Endothelial cell of umbilical vein (primary cell): ENCODE measurements at regions not wholly inside any gene's neighbourhood (a gene's known extent, or its start where the extent isn't known, plus 50 kb on each side); places are given as distances from the start of the nearest gene placed in this dataset.

Source experiments
- BruUV-seq: library from RNA; stranded (reverse); fragments of 400-500 nt; replicated peaks from 2 replicates; lab custom pipeline; 2021; lab: Mats Ljungman, UMichigan
- CTCF ChIA-PET: fragments of 300-600, 350-600 bp; sonication (Branson Sonifier 250); formaldehyde crosslinking; loops from one replicate; lab custom pipeline; 2021; ENCODE audit warnings: antibody characterized with exemption, inconsistent platforms; lab: Charles Lee
- POLR2A ChIA-PET: fragments of 300-600, 350-600 bp; sonication (Branson Sonifier 250); formaldehyde crosslinking; loops from one replicate; lab custom pipeline; 2021; ENCODE audit warnings: antibody characterized with exemption, inconsistent platforms; lab: Charles Lee
- DNase-seq: peaks from one replicate; pipeline ENCODE4 v3.0.0-alpha.2; 2011; ENCODE audit warnings: low read depth, low spot score
- FAIRE-seq: peaks from 2 replicates; lab custom pipeline; 2011; peaks lifted over from hg19 to GRCh38; lab: Jason Lieb, UNC
- H2AFZ ChIP-seq: 2 replicates; pipeline ENCODE4 v1.6.0; 2012; ENCODE audit warnings: low read depth, low read length, control low read depth, inconsistent platforms
- H3K27ac ChIP-seq: 2 replicates; pipeline ENCODE4 v1.5.1; 2011; ENCODE audit warnings: low read depth, mild to moderate bottlenecking, control low read depth, low read length, moderate library complexity; ENCODE audit not compliant: insufficient read depth
- H3K27me3 ChIP-seq, 2 experiments: 2 replicates each; pipeline versions ENCODE4 v1.6.0 to v1.6.1; 2011; ENCODE audit warnings: low read length in 2 of 2, mixed read lengths in 1 of 2; ENCODE audit not compliant: control insufficient read depth in 2 of 2, insufficient read depth in 2 of 2
- H3K36me3 ChIP-seq, 2 experiments: 2 replicates in 1 of 2; 3 replicates in 1 of 2; pipeline ENCODE4 v1.5.1; 2011; ENCODE audit warnings: low read length in 2 of 2, mild to moderate bottlenecking in 1 of 2, moderate library complexity in 1 of 2; ENCODE audit not compliant: control insufficient read depth in 2 of 2, insufficient read depth in 2 of 2; ENCODE audit errors: extremely low read depth in 1 of 2
- H3K4me1 ChIP-seq: 3 replicates; pipeline ENCODE4 v1.5.1; 2011; ENCODE audit warnings: mild to moderate bottlenecking, low read length; ENCODE audit not compliant: control insufficient read depth, insufficient read depth; ENCODE audit errors: extremely low read depth
- H3K4me2 ChIP-seq: 2 replicates; pipeline ENCODE4 v1.6.1; 2011; ENCODE audit warnings: low read length, control low read depth, mixed read lengths; ENCODE audit not compliant: insufficient read depth
- H3K4me3 ChIP-seq, 3 experiments: fragments of 200-600 bp in 1 of 3; sonication (generic), shearing (Covaris generic) in 1 of 3; replicated peaks in 1 of 3; 2 replicates each; pipeline ENCODE4 v1.5.1; 2011 to 2016; ENCODE audit warnings: control low read depth in 3 of 3, low read length in 3 of 3, mild to moderate bottlenecking in 2 of 3, inconsistent platforms in 1 of 3, low read depth in 1 of 3, moderate library complexity in 1 of 3; ENCODE audit not compliant: insufficient read depth in 1 of 3
- H3K79me2 ChIP-seq: 2 replicates; pipeline ENCODE4 v1.6.0; 2012; ENCODE audit warnings: low read length, inconsistent platforms; ENCODE audit not compliant: control insufficient read depth, insufficient read depth
- H3K9ac ChIP-seq: replicated peaks from 2 replicates; pipeline ENCODE3; 2011; ENCODE audit warnings: low read length, control low read depth; ENCODE audit not compliant: insufficient read depth; ENCODE audit errors: extremely low read depth
- H3K9me1 ChIP-seq: replicated peaks from 3 replicates; pipeline ENCODE4 v1.6.0; 2011; ENCODE audit warnings: mild to moderate bottlenecking, low read length; ENCODE audit not compliant: control insufficient read depth, insufficient read depth; ENCODE audit errors: extremely low read depth
- H3K9me3 ChIP-seq: replicated peaks from 2 replicates; pipeline ENCODE4 v1.5.1; 2012; ENCODE audit warnings: low read length, inconsistent platforms; ENCODE audit not compliant: control insufficient read depth, insufficient read depth
- H4K20me1 ChIP-seq: replicated peaks from 2 replicates; pipeline ENCODE3; 2011; ENCODE audit warnings: mild to moderate bottlenecking, low read length; ENCODE audit not compliant: control insufficient read depth, insufficient read depth; ENCODE audit errors: extremely low read depth
- CTCF ChIP-seq, 2 donors: IDR thresholded peaks; 1 replicate in 1 of 2; 2 replicates in 1 of 2; pipeline ENCODE4 v1.5.1; 2011; ENCODE audit warnings: low read length in 2 of 2, mild to moderate bottlenecking in 2 of 2, moderate library complexity in 2 of 2, control low read depth in 1 of 2, inconsistent platforms in 1 of 2, low read depth in 1 of 2; ENCODE audit not compliant: insufficient read depth in 1 of 2; ENCODE audit errors: extremely low read depth in 1 of 2
- FOS ChIP-seq: IDR thresholded peaks from 2 replicates; pipeline ENCODE4 v1.6.1; 2011; ENCODE audit warnings: mild to moderate bottlenecking, low read length, moderate library complexity, borderline replicate concordance; ENCODE audit not compliant: insufficient read depth
- GATA2 ChIP-seq: IDR thresholded peaks from 2 replicates; pipeline ENCODE4 v1.7.0; 2011; ENCODE audit warnings: low read depth, mild to moderate bottlenecking, moderate library complexity, mixed read lengths, low read length; ENCODE audit not compliant: insufficient read length, insufficient read depth
- MYC ChIP-seq: IDR thresholded peaks from one replicate; pipeline ENCODE4 v1.6.1; 2011; ENCODE audit warnings: mild to moderate bottlenecking, low read depth, low read length
- POLR2A ChIP-seq: IDR thresholded peaks from 2 replicates; pipeline ENCODE4 v1.6.1; 2012; ENCODE audit warnings: low read depth, mild to moderate bottlenecking, control low read depth, low read length
- POLR2AphosphoS5 ChIP-seq: IDR thresholded peaks from 2 replicates; pipeline ENCODE4 v1.6.1; 2012; ENCODE audit warnings: low read depth, mild to moderate bottlenecking, control low read depth, low read length, moderate library complexity; ENCODE audit not compliant: insufficient read depth
- dilution Hi-C: fragments of 300-500 bp; cut with MboI; formaldehyde crosslinking; loops from one replicate; pipeline ENCODE4 v1.15.0; 2019; ENCODE audit warnings: low sequenced_read_pairs; ENCODE audit not compliant: extremely low pct_ligation_motif_present
- intact Hi-C: fragments of 100-400 bp; cut with micrococcal nuclease; formaldehyde crosslinking; loops from one replicate; pipeline ENCODE4 v1.10.0; 2022

DNA sequence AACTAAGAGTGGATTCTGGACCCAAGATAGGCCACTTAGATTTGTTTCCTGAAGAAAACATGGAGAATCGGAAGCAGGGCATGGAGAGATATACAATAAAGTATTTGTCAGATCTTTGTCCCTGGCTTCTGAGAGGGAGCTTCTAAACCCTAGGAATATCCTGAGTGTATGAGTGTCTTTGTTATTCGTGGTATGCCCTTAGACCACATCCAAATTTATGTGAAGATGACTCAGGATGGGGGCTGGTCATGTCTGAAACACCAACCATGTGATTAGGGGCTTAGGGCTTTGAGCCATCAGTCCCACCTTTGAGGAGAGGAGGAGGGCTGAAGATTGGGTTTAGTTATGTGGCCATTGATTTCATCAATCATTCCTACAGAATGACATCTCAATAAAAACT, 69.7 kb upstream of the PLPP4 start:
- no peak for DNase-seq
- CTCF ChIA-PET, result interaction anchor here (1.4 kb wide), 1 partner anchor 50 kb away, joined by 5 read pairs; no protein-coding TSS in a partner anchor

More for the DNA sequence above, 69.7 kb upstream of the PLPP4 start:
- dilution Hi-C loops (no loop called here), intact Hi-C loops (no loop called here)
- POLR2A ChIA-PET, result no interaction called here
- no TSS peak for BruUV-seq
- FAIRE-seq, result no peak
- Histone ChIP-seq H2AFZ (no peak overlapping the region), H4K20me1 (no peaks in the 10 kb centered on the region), H3K9ac (no peak overlapping the region), H3K4me1 (peaks cover under 1% of the 10 kb centered on the region), H3K27me3 (no peaks in the 10 kb centered on the region), H3K79me2 (no peaks in the 10 kb centered on the region), H3K9me3 (no peaks in the 10 kb centered on the region), H3K4me3 (no peak overlapping the region), H3K9me1 (no peaks in the 10 kb centered on the region), H3K36me3 (no peaks in the 10 kb centered on the region), H3K4me2 (no peak overlapping the region), H3K27ac (no peak overlapping the region)
- TF ChIP-seq POLR2AphosphoS5 (no peak), FOS (no peak), MYC (no peak), CTCF (IDR thresholded peaks at IDR 0.05; ENCODE audit: extremely low read depth in 1 of 2, insufficient read depth in 1 of 2, low read depth in 1 of 2, low read length in 2 of 2) (no peak), POLR2A (no peak), GATA2 (no peak)
